Osteocyte (in vitro differentiated cells): ENCODE measurements at regions not wholly inside any gene's neighbourhood (a gene's known extent, or its start where the extent isn't known, plus 50 kb on each side); places are given as distances from the start of the nearest gene placed in this dataset.

Source experiments
- DNase-seq: peaks from one replicate; pipeline ENCODE4 v3.0.0; 2021; ENCODE audit warnings: mixed read lengths; ENCODE audit not compliant: unreplicated experiment; ENCODE audit errors: extremely low spot score
- H3K27ac Mint-ChIP-seq: one replicate; pipeline ENCODE4 v1.8.0; 2021; ENCODE audit warnings: mild to moderate bottlenecking, mixed read lengths; ENCODE audit not compliant: unreplicated experiment
- H3K27me3 Mint-ChIP-seq: one replicate; pipeline ENCODE4 v1.8.0; 2021; ENCODE audit warnings: mixed read lengths; ENCODE audit not compliant: unreplicated experiment
- H3K36me3 Mint-ChIP-seq: one replicate; pipeline ENCODE4 v1.8.0; 2021; ENCODE audit warnings: mixed read lengths; ENCODE audit not compliant: unreplicated experiment
- H3K4me1 Mint-ChIP-seq: one replicate; pipeline ENCODE4 v1.8.0; 2021; ENCODE audit warnings: mixed read lengths; ENCODE audit not compliant: unreplicated experiment
- H3K4me3 Mint-ChIP-seq: one replicate; pipeline ENCODE4 v1.8.0; 2021; ENCODE audit warnings: mild to moderate bottlenecking, moderate library complexity, mixed read lengths; ENCODE audit not compliant: unreplicated experiment
- H3K9me3 Mint-ChIP-seq: one replicate; pipeline ENCODE4 v1.8.0; 2021; ENCODE audit warnings: mixed read lengths; ENCODE audit not compliant: unreplicated experiment
- CTCF ChIP-seq: fragments of 200-600 bp; sonication (generic); IDR thresholded peaks from 2 replicates; pipeline ENCODE4 v1.5.0; 2021; ENCODE audit warnings: antibody characterized with exemption, mild to moderate bottlenecking, moderate library complexity

- Mint-ChIP-seq H3K4me1 (no peaks in the 10 kb centered on the region), H3K9me3 (no peaks in the 10 kb centered on the region), H3K36me3 (no peaks in the 10 kb centered on the region), H3K27ac (no peak overlapping the region), H3K27me3 (no peaks in the 10 kb centered on the region), H3K4me3 (no peak overlapping the region)
- no peak for TF ChIP-seq CTCF
- no peak for DNase-seq
Measured at GRCh38 chr3:82791241-82791640, 1029.8 kb upstream of the GBE1 start.

- H3K27me3 Mint-ChIP-seq = no peaks in the 10 kb centered on the region
- DNase-seq = no peak
- H3K36me3 Mint-ChIP-seq = no peaks in the 10 kb centered on the region
- no peak overlapping the region for H3K27ac Mint-ChIP-seq
- no peaks in the 10 kb centered on the region for H3K9me3 Mint-ChIP-seq
- no peak overlapping the region for H3K4me3 Mint-ChIP-seq
- TF ChIP-seq CTCF = no peak
- no peaks in the 10 kb centered on the region for H3K4me1 Mint-ChIP-seq
Measured at GRCh38 chr3:82790307-82791097, 1029.1 kb upstream of the GBE1 start.

- no peak for DNase-seq
- Mint-ChIP-seq H3K9me3 (no peaks in the 10 kb centered on the region), H3K4me3 (no peak overlapping the region), H3K27ac (no peak overlapping the region), H3K36me3 (no peaks in the 10 kb centered on the region), H3K4me1 (no peaks in the 10 kb centered on the region), H3K27me3 (no peaks in the 10 kb centered on the region)
- TF ChIP-seq CTCF = no peak
Measured at GRCh38 chr3:82783194-82783593, 1021.7 kb upstream of the GBE1 start.

- Mint-ChIP-seq H3K9me3 (peaks cover 11% of the 10 kb centered on the region), H3K36me3 (no peaks in the 10 kb centered on the region), H3K4me3 (no peak overlapping the region), H3K4me1 (no peaks in the 10 kb centered on the region), H3K27me3 (no peaks in the 10 kb centered on the region), H3K27ac (no peak overlapping the region)
- no peak for TF ChIP-seq CTCF
- no peak for DNase-seq
Measured at GRCh38 chr3:82773207-82773606, 1011.8 kb upstream of the GBE1 start.

GRCh38 chr3:82764521-82764920 lies 1003.1 kb upstream of the GBE1 start:
- no peak for DNase-seq
- no peak overlapping the region for H3K4me3 Mint-ChIP-seq
- no peaks in the 10 kb centered on the region for H3K9me3 Mint-ChIP-seq
- TF ChIP-seq CTCF = no peak
- no peak overlapping the region for H3K27ac Mint-ChIP-seq
- no peaks in the 10 kb centered on the region for H3K27me3 Mint-ChIP-seq
- no peaks in the 10 kb centered on the region for H3K4me1 Mint-ChIP-seq
- no peaks in the 10 kb centered on the region for H3K36me3 Mint-ChIP-seq
